Neural progenitor cell (in vitro differentiated cells): ENCODE measurements at regions not wholly inside any gene's neighbourhood (a gene's known extent, or its start where the extent isn't known, plus 50 kb on each side); places are given as distances from the start of the nearest gene placed in this dataset.

Source experiments
- EZH2 ChIP-seq: fragments of 200-600 bp; sonication (generic); IDR thresholded peaks from 2 replicates; pipeline ENCODE4 v1.6.1; 2017; ENCODE audit warnings: antibody characterized with exemption, mild to moderate bottlenecking, moderate library complexity
- EZH2phosphoT487 ChIP-seq: fragments of 200-600 bp; sonication (generic); IDR thresholded peaks from 2 replicates; pipeline ENCODE4 v1.6.1; 2017; ENCODE audit warnings: antibody characterized with exemption
- TF ChIP-seq, protein P1 (sequence below): fragments of 200-600 bp; sonication (generic); IDR thresholded peaks from 2 replicates; pipeline ENCODE4 v1.5.1; 2017; ENCODE audit warnings: antibody characterized with exemption, mild to moderate bottlenecking

DNA sequence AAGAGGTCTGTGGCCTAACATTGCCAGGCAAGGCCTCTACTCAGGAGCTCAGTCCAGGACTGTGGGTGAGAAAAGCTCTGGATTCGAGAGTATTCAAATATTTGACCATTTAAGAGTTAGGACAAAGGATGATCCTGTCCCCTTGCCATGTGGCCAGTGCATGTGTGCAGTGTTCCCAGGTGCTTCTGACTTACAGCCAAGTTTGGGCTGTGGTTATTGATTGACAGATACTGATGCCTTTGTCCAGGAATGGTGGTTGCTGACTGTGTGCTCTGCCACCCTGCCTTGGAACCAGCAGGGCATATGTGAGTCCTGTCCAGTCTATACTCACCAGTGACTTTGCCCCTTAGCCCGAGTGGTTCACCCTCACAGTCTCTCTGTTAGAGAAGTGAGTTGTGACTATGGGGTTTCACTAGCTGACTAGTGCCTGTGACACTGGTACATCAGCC lies 51.9 kb downstream of the GARRE1 start:
- TF ChIP-seq, protein P1, sequence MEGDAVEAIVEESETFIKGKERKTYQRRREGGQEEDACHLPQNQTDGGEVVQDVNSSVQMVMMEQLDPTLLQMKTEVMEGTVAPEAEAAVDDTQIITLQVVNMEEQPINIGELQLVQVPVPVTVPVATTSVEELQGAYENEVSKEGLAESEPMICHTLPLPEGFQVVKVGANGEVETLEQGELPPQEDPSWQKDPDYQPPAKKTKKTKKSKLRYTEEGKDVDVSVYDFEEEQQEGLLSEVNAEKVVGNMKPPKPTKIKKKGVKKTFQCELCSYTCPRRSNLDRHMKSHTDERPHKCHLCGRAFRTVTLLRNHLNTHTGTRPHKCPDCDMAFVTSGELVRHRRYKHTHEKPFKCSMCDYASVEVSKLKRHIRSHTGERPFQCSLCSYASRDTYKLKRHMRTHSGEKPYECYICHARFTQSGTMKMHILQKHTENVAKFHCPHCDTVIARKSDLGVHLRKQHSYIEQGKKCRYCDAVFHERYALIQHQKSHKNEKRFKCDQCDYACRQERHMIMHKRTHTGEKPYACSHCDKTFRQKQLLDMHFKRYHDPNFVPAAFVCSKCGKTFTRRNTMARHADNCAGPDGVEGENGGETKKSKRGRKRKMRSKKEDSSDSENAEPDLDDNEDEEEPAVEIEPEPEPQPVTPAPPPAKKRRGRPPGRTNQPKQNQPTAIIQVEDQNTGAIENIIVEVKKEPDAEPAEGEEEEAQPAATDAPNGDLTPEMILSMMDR: no peak
- no peak for TF ChIP-seq EZH2
- TF ChIP-seq EZH2phosphoT487: no peak
